ENCODE measurements at regions not wholly inside any gene's neighbourhood (a gene's known extent, or its start where the extent isn't known, plus 50 kb on each side); places are given as distances from the start of the nearest gene placed in this dataset.

GRCh38 chr4:186351668-186352194, 85.7 kb downstream of the F11 start:
- no peak for DNase-seq

- no peak for DNase-seq
Measured at GRCh38 chr4:186348433-186348832, 82.4 kb downstream of the F11 start.

- no peak for DNase-seq
Measured at GRCh38 chr4:186347743-186348142, 81.8 kb downstream of the F11 start.

- no peak for DNase-seq
Measured at GRCh38 chr4:186345184-186345583, 79.2 kb downstream of the F11 start.

GRCh38 chr4:186342582-186342981, 76.6 kb downstream of the F11 start:
- DNase-seq = no peak

GRCh38 chr4:186341655-186342054, 75.7 kb downstream of the F11 start:
- DNase-seq = no peak
